SKM-1 (cell line): ENCODE measurements at regions not wholly inside any gene's neighbourhood (a gene's known extent, or its start where the extent isn't known, plus 50 kb on each side); places are given as distances from the start of the nearest gene placed in this dataset.

Source experiments
- DNase-seq: peaks from one replicate; lab custom pipeline; 2025; ENCODE audit not compliant: unreplicated experiment; lab: John Stamatoyannopoulos, UW

- DNase-seq: no peak
These were observed 140.0 kb upstream of the GPC1 start for GRCh38 chr2:240295256-240296103.

GRCh38 chr2:240296104-240296406 is 139.4 kb upstream of the GPC1 start:
- no peak for DNase-seq

- no peak for DNase-seq
These were observed 138.8 kb upstream of the GPC1 start for GRCh38 chr2:240296476-240297255.

GRCh38 chr2:240297256-240298116 is 138.0 kb upstream of the GPC1 start:
- DNase-seq: no peak

- no peak for DNase-seq
These were observed 137.2 kb upstream of the GPC1 start for GRCh38 chr2:240298117-240298790.

GRCh38 chr2:240298803-240299709 is 136.4 kb upstream of the GPC1 start:
- DNase-seq: no peak

- DNase-seq: no peak
These were observed 135.8 kb upstream of the GPC1 start for GRCh38 chr2:240299710-240300068.

GRCh38 chr2:240300261-240300821 is 135.1 kb upstream of the GPC1 start:
- no peak for DNase-seq

GRCh38 chr2:240300840-240301239 is 134.6 kb upstream of the GPC1 start:
- no peak for DNase-seq

- no peak for DNase-seq
These were observed 134.1 kb upstream of the GPC1 start for GRCh38 chr2:240301256-240301795.

- no peak for DNase-seq
These were observed 133.4 kb upstream of the GPC1 start for GRCh38 chr2:240302041-240302440.

- no peak for DNase-seq
These were observed 132.4 kb upstream of the GPC1 start for GRCh38 chr2:240302933-240303595.

- no peak for DNase-seq
These were observed 131.3 kb upstream of the GPC1 start for GRCh38 chr2:240303896-240304745.

GRCh38 chr2:240304746-240305161 is 130.7 kb upstream of the GPC1 start:
- DNase-seq: no peak

- DNase-seq: no peak
These were observed 130.0 kb upstream of the GPC1 start for GRCh38 chr2:240305369-240305962.

GRCh38 chr2:240306185-240306584 is 129.3 kb upstream of the GPC1 start:
- DNase-seq: no peak

- no peak for DNase-seq
These were observed 127.3 kb upstream of the GPC1 start for GRCh38 chr2:240308111-240308651.
